ENCODE measurements at regions not wholly inside any gene's neighbourhood (a gene's known extent, or its start where the extent isn't known, plus 50 kb on each side); places are given as distances from the start of the nearest gene placed in this dataset.
A peak's percentile ranks its signal among the peaks of the same experiment; 100 is the strongest.
"Not testable (repeated sequence)": the region's sequence is repeated elsewhere in the genome, so short reads cannot be mapped to it uniquely, and the experiment has no call there.

DNA sequence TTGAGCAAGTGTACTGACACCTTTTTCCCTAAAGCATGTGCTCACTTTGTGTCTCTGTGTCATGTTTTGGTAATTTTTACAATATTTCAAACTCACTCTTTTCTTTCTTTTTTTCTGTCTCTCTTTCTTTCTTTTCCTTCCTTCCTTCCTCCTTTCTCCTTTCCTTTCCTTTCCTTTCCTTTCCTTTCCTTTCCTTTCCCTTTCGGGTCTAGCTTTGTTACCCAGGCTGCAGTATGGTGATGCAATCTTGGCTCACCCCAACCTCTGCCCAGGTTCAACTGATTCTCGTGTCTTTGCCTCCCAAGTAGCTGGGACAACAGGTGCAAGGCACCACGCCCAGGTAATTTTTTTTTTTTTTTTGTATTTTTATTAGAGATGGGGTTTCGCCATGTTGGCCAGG is 60.4 kb upstream of the TINAGL1 start (continued):
- TF ChIP-seq, protein P1, sequence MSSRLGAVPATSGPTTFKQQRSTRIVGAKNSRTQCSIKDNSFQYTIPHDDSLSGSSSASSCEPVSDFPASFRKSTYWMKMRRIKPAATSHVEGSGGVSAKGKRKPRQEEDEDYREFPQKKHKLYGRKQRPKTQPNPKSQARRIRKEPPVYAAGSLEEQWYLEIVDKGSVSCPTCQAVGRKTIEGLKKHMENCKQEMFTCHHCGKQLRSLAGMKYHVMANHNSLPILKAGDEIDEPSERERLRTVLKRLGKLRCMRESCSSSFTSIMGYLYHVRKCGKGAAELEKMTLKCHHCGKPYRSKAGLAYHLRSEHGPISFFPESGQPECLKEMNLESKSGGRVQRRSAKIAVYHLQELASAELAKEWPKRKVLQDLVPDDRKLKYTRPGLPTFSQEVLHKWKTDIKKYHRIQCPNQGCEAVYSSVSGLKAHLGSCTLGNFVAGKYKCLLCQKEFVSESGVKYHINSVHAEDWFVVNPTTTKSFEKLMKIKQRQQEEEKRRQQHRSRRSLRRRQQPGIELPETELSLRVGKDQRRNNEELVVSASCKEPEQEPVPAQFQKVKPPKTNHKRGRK (CRISPR knock-in tag; IDR thresholded peaks at IDR 0.05), result peak; percentile 56; the same call in 1 of the 2 replicates
- TF ChIP-seq, protein P2, sequence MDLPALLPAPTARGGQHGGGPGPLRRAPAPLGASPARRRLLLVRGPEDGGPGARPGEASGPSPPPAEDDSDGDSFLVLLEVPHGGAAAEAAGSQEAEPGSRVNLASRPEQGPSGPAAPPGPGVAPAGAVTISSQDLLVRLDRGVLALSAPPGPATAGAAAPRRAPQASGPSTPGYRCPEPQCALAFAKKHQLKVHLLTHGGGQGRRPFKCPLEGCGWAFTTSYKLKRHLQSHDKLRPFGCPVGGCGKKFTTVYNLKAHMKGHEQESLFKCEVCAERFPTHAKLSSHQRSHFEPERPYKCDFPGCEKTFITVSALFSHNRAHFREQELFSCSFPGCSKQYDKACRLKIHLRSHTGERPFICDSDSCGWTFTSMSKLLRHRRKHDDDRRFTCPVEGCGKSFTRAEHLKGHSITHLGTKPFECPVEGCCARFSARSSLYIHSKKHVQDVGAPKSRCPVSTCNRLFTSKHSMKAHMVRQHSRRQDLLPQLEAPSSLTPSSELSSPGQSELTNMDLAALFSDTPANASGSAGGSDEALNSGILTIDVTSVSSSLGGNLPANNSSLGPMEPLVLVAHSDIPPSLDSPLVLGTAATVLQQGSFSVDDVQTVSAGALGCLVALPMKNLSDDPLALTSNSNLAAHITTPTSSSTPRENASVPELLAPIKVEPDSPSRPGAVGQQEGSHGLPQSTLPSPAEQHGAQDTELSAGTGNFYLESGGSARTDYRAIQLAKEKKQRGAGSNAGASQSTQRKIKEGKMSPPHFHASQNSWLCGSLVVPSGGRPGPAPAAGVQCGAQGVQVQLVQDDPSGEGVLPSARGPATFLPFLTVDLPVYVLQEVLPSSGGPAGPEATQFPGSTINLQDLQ (CRISPR knock-in tag; IDR thresholded peaks at IDR 0.05), result no peak
- TF ChIP-seq ATF7 (IDR thresholded peaks at IDR 0.05) (peak; percentile 46), ATF7 (CRISPR knock-in tag; IDR thresholded peaks at IDR 0.05) (no peak)

DNA sequence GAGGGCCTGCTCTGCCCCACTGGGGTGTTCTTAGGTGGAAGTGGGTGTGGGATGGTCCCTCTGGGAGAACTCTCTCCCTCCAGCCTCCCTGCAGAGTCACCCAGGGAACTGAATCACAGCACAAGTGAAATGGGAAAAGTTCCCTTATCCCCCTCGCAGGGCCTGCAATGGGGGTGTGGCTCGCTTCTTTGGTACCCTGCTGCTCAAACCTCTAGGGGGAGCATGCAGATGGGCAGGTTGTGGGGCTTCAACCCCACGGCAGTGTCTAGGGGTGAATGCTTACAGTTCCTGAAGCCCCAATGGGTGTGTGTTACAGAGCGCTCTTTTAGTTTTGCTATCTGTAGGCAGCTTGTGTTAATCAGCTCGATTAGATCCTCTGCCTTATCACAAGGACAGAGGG is 59.0 kb upstream of the TINAGL1 start:
- Histone ChIP-seq H3K9me3 (ENCODE audit: low read length) (no peaks in the 10 kb centered on the region), H3K9ac (ENCODE audit: insufficient read depth, low read depth, low read length) (no peak overlapping the region), H3K4me3 (replicated peaks in 1 of 3; ENCODE audit: insufficient read depth in 1 of 3, low read depth in 2 of 3, low read length in 3 of 3) (no peak overlapping the region), H3K27ac (ENCODE audit: extremely low read length, insufficient read depth, low read length) (no peak overlapping the region), H3K4me2 (ENCODE audit: low read depth, low read length) (no peak overlapping the region), H4K20me1 (ENCODE audit: insufficient read depth, low read length) (no peaks in the 10 kb centered on the region), H3K4me1 (ENCODE audit: insufficient read depth, low read length) (peaks cover 49% of the 10 kb centered on the region), H3K36me3 (replicated peaks in 1 of 2; ENCODE audit: control insufficient read depth in 1 of 2, insufficient read depth in 2 of 2, low read length in 2 of 2) (no peaks in the 10 kb centered on the region), H2AFZ (ENCODE audit: low read length) (no peak overlapping the region), H3K79me2 (ENCODE audit: insufficient read depth, low read length) (no peaks in the 10 kb centered on the region), H3K27me3 (ENCODE audit: control insufficient read depth in 1 of 2, insufficient read depth in 2 of 2, low read length in 2 of 2) (no peaks in the 10 kb centered on the region)
- intact Hi-C loops (cut with micrococcal nuclease; ENCODE audit: unreplicated experiment), result no loop called here
- TF ChIP-seq, protein P3, sequence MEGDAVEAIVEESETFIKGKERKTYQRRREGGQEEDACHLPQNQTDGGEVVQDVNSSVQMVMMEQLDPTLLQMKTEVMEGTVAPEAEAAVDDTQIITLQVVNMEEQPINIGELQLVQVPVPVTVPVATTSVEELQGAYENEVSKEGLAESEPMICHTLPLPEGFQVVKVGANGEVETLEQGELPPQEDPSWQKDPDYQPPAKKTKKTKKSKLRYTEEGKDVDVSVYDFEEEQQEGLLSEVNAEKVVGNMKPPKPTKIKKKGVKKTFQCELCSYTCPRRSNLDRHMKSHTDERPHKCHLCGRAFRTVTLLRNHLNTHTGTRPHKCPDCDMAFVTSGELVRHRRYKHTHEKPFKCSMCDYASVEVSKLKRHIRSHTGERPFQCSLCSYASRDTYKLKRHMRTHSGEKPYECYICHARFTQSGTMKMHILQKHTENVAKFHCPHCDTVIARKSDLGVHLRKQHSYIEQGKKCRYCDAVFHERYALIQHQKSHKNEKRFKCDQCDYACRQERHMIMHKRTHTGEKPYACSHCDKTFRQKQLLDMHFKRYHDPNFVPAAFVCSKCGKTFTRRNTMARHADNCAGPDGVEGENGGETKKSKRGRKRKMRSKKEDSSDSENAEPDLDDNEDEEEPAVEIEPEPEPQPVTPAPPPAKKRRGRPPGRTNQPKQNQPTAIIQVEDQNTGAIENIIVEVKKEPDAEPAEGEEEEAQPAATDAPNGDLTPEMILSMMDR (CRISPR knock-in tag; IDR thresholded peaks at IDR 0.05), result peak; percentile 24; the same call in 1 of the 2 replicates
- TF ChIP-seq ZNF296 (CRISPR knock-in tag; conservative IDR thresholded peaks at IDR 0.05), result no peak
- no peak for TF ChIP-seq ZSCAN31 (CRISPR knock-in tag; IDR thresholded peaks at IDR 0.05; ENCODE audit: low read depth)
- no peak for ATAC-seq
- in situ Hi-C loops (cut with HindIII; ENCODE audit: extremely low pct_ligation_motif_present, low pct_unique_long_range_greater_than_20kb), result no loop called here
- FAIRE-seq, result no peak
- ChIA-PET CTCF (ENCODE audit: low intra/inter-chr PET ratio, low total read pairs) (no interaction called here), POLR2A (no interaction called here)
- no peak for DNase-seq (ENCODE audit: low spot score)
- BruUV-seq (replicated peaks), result no TSS peak
- WGBS (ENCODE audit: low lambda C conversion rate), result 56% methylated on average over 3 of the region's 5 CpGs

DNA sequence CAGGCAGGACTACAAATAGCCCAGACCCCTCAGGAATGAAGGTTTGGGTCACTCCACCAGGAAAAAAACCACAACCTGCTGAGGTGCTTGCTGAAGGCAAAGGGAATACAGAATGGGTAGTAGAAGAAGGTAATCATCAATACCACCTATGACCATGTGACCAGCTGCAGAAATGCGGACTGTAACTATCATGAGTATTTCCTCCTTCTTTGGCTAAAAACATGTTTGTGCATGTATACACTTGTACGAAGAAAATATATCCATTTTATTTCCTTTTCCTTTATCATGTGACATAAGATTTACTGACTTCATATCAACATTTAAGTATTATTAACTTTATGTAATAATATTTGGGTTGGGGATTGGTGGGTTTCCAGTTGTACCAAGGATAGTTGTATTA is 58.3 kb upstream of the TINAGL1 start:
- POLR2A ChIA-PET; FAIRE-seq; in situ Hi-C loops (cut with HindIII; ENCODE audit: extremely low pct_ligation_motif_present, low pct_unique_long_range_greater_than_20kb); CTCF ChIA-PET (ENCODE audit: low intra/inter-chr PET ratio, low total read pairs); DNase-seq (ENCODE audit: low spot score); H4K20me1 ChIP-seq (ENCODE audit: insufficient read depth, low read length); H3K9ac ChIP-seq (ENCODE audit: insufficient read depth, low read depth, low read length); ATAC-seq; BruUV-seq (replicated peaks); H3K27ac ChIP-seq (ENCODE audit: extremely low read length, insufficient read depth, low read length); H3K79me2 ChIP-seq (ENCODE audit: insufficient read depth, low read length); H3K4me2 ChIP-seq (ENCODE audit: low read depth, low read length); H2AFZ ChIP-seq (ENCODE audit: low read length); H3K36me3 ChIP-seq (replicated peaks in 1 of 2; ENCODE audit: control insufficient read depth in 1 of 2, insufficient read depth in 2 of 2, low read length in 2 of 2); H3K27me3 ChIP-seq (ENCODE audit: control insufficient read depth in 1 of 2, insufficient read depth in 2 of 2, low read length in 2 of 2); H3K4me3 ChIP-seq (replicated peaks in 1 of 3; ENCODE audit: insufficient read depth in 1 of 3, low read depth in 2 of 3, low read length in 3 of 3); intact Hi-C loops (cut with micrococcal nuclease; ENCODE audit: unreplicated experiment); H3K9me3 ChIP-seq (ENCODE audit: low read length): not testable (repeated sequence)
- 89% methylated on average over 2 of the region's 2 CpGs for WGBS (ENCODE audit: low lambda C conversion rate)
- H3K4me1 ChIP-seq (ENCODE audit: insufficient read depth, low read length), result peaks cover 49% of the 10 kb centered on the region

Data from HepG2 (cell line).